ENCODE measurements at regions not wholly inside any gene's neighbourhood (a gene's known extent, or its start where the extent isn't known, plus 50 kb on each side); places are given as distances from the start of the nearest gene placed in this dataset.

DNA sequence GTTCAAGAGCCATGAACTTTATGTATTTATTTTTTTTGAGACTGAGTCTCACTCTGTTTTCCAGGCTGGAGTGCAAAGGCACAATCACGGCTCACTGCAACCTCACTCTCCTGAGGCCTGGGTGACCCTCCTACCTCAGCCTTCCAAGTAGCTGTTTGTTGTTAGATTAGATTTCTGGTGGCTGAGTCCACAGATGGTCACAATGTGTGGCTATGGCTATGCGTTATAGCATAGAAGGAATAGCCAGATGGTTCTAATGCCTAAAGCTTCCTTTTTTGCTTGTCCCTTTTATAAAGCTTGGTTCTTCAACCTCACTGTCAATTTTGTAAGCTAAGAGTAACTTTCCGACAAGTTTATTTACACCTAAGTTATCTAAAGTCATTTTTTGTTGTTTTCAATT lies 62.3 kb upstream of the FMN2 start:
- Histone ChIP-seq H3K27ac (ENCODE audit: control insufficient read depth, insufficient read depth, low read length) (no peak overlapping the region), H4K20me1 (ENCODE audit: control insufficient read depth, extremely low read depth, insufficient read depth, low read length) (no peaks in the 10 kb centered on the region), H3K4me1 (ENCODE audit: control insufficient read depth, extremely low read depth, insufficient read depth, low read length) (no peaks in the 10 kb centered on the region), H3K36me3 (ENCODE audit: control insufficient read depth in 2 of 2, extremely low read depth in 1 of 2, insufficient read depth in 2 of 2, low read length in 2 of 2) (no peaks in the 10 kb centered on the region), H3K9me1 (ENCODE audit: control insufficient read depth, extremely low read depth, insufficient read depth, low read length) (no peaks in the 10 kb centered on the region), H3K9ac (ENCODE audit: control insufficient read depth, extremely low read depth, insufficient read depth, low read length) (no peak overlapping the region), H3K27me3 (ENCODE audit: control insufficient read depth, extremely low read depth, insufficient read depth, low read length) (no peaks in the 10 kb centered on the region), H3K4me3 (ENCODE audit: control insufficient read depth in 2 of 3, extremely low read depth in 1 of 3, insufficient read depth in 2 of 3, low read depth in 1 of 3, low read length in 3 of 3) (no peak overlapping the region), H2AFZ (ENCODE audit: control insufficient read depth, low read length) (no peak overlapping the region), H3K4me2 (ENCODE audit: control insufficient read depth, extremely low read depth, insufficient read depth, low read depth, low read length) (no peak overlapping the region), H3K9me3 (ENCODE audit: control insufficient read depth, low read depth, low read length) (no peaks in the 10 kb centered on the region), H3K79me2 (ENCODE audit: control insufficient read depth, insufficient read depth, low read length) (no peaks in the 10 kb centered on the region)
- dilution Hi-C loops (cut with MboI; ENCODE audit: extremely low pct_ligation_motif_present, low sequenced_read_pairs): no loop called here
- DNase-seq (ENCODE audit: low read depth, low spot score): no peak
- TF ChIP-seq, protein P1, sequence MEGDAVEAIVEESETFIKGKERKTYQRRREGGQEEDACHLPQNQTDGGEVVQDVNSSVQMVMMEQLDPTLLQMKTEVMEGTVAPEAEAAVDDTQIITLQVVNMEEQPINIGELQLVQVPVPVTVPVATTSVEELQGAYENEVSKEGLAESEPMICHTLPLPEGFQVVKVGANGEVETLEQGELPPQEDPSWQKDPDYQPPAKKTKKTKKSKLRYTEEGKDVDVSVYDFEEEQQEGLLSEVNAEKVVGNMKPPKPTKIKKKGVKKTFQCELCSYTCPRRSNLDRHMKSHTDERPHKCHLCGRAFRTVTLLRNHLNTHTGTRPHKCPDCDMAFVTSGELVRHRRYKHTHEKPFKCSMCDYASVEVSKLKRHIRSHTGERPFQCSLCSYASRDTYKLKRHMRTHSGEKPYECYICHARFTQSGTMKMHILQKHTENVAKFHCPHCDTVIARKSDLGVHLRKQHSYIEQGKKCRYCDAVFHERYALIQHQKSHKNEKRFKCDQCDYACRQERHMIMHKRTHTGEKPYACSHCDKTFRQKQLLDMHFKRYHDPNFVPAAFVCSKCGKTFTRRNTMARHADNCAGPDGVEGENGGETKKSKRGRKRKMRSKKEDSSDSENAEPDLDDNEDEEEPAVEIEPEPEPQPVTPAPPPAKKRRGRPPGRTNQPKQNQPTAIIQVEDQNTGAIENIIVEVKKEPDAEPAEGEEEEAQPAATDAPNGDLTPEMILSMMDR (optimal IDR thresholded peaks at IDR 0.05 in 1 of 3, IDR thresholded peaks at IDR 0.05 in 1 of 3, conservative IDR thresholded peaks at IDR 0.05 in 1 of 3; ENCODE audit: extremely low read depth in 1 of 3, insufficient read depth in 2 of 3, low read length in 3 of 3): no peak
- TF ChIP-seq EZH2 (IDR thresholded peaks at IDR 0.05; ENCODE audit: low read length): no peak
- FAIRE-seq: no peak

DNA sequence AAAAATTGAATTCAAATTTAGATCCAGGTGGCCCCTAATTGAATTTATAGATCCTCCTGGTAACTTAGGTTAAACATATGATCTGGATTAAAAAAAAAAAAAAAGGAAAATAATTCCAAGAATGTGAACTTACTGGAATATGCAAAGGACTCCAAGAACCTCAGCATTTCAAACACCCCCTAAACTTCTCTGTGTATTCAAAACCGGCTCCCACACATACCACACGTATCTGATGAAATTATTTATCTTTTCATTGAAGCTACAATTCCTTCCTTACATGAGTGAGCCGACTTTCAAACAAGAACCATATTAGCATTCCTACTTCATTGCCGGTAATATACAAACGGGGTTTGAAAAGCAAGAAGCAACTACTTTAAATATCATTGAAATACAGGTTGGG lies 61.4 kb upstream of the FMN2 start:
- dilution Hi-C loops (cut with MboI; ENCODE audit: extremely low pct_ligation_motif_present, low sequenced_read_pairs): no loop called here
- no peak overlapping the region for H3K27ac ChIP-seq (ENCODE audit: control insufficient read depth, insufficient read depth, low read length)

More for the DNA sequence above, 61.4 kb upstream of the FMN2 start:
- no peaks in the 10 kb centered on the region for H3K36me3 ChIP-seq (ENCODE audit: control insufficient read depth in 2 of 2, extremely low read depth in 1 of 2, insufficient read depth in 2 of 2, low read length in 2 of 2)
- no peaks in the 10 kb centered on the region for H4K20me1 ChIP-seq (ENCODE audit: control insufficient read depth, extremely low read depth, insufficient read depth, low read length)
- FAIRE-seq (no peak), DNase-seq (ENCODE audit: low read depth, low spot score) (no peak)
- H3K4me1 ChIP-seq (ENCODE audit: control insufficient read depth, extremely low read depth, insufficient read depth, low read length): no peaks in the 10 kb centered on the region
- H2AFZ ChIP-seq (ENCODE audit: control insufficient read depth, low read length): no peak overlapping the region
- H3K4me3 ChIP-seq (ENCODE audit: control insufficient read depth in 2 of 3, extremely low read depth in 1 of 3, insufficient read depth in 2 of 3, low read depth in 1 of 3, low read length in 3 of 3): no peak overlapping the region
- H3K4me2 ChIP-seq (ENCODE audit: control insufficient read depth, extremely low read depth, insufficient read depth, low read depth, low read length): no peak overlapping the region
- H3K27me3 ChIP-seq (ENCODE audit: control insufficient read depth, extremely low read depth, insufficient read depth, low read length): no peaks in the 10 kb centered on the region
- H3K9me3 ChIP-seq (ENCODE audit: control insufficient read depth, low read depth, low read length): no peaks in the 10 kb centered on the region
- H3K9ac ChIP-seq (ENCODE audit: control insufficient read depth, extremely low read depth, insufficient read depth, low read length): no peak overlapping the region
- no peaks in the 10 kb centered on the region for H3K79me2 ChIP-seq (ENCODE audit: control insufficient read depth, insufficient read depth, low read length)
- H3K9me1 ChIP-seq (ENCODE audit: control insufficient read depth, extremely low read depth, insufficient read depth, low read length): no peaks in the 10 kb centered on the region
- TF ChIP-seq, protein P1 (optimal IDR thresholded peaks at IDR 0.05 in 1 of 3, IDR thresholded peaks at IDR 0.05 in 1 of 3, conservative IDR thresholded peaks at IDR 0.05 in 1 of 3; ENCODE audit: extremely low read depth in 1 of 3, insufficient read depth in 2 of 3, low read length in 3 of 3): no peak
- no peak for TF ChIP-seq EZH2 (IDR thresholded peaks at IDR 0.05; ENCODE audit: low read length)

Data from keratinocyte (primary cell).